Heart left ventricle (tissue), 13 donors: ENCODE measurements at regions not wholly inside any gene's neighbourhood (a gene's known extent, or its start where the extent isn't known, plus 50 kb on each side); places are given as distances from the start of the nearest gene placed in this dataset.

Experiments used
- CTCF ChIP-seq, 12 donors: fragments of 200-600 bp; sonication (generic) in 4 of 12; IDR thresholded peaks; one replicate each; pipeline versions ENCODE4 v1.5.0 to v1.8.0; 2018 to 2022; ENCODE audit warnings: antibody characterized with exemption in 12 of 12, mild to moderate bottlenecking in 5 of 12
- POLR2A ChIP-seq, 2 donors: fragments of 450-650 bp; IDR thresholded peaks; one replicate each; pipeline ENCODE4 v1.6.1; 2017; ENCODE audit warnings: antibody characterized with exemption in 2 of 2, mild to moderate bottlenecking in 2 of 2, moderate library complexity in 2 of 2
- donor health status: ischemic (EF 13 %, LVEDD 7.1; RV severe dilation, severe dysfunction).
- donor health status: DM: no; HTN: yes; CAD: no.
- donor health status: DM: no; HTN: no; CAD: no.
- donor health status: ischemic (EF 25% LVEDD 6.9; RV normal size, moderate dysfunction).
- donor health status: ischemic (EF 25% LVEDD 5.7; RV mildly dilated, moderate dysfunction).
- donor health status: ischemic (EF 35%, LVEDD 5.7; RV mildly dilated, moderate dysfunction).
- donor health status: nonischemic (EF 11% LVEDD 7.7; RV severe dilation, severe dysfunction).
- donor health status: DM: yes; HTN: yes; CAD: no.
- donor health status: PGD.
- donor health status: ischemic (EF 29% LVEDD 5.4; RV normal size, mild dysfunction).
- donor health status: nonischemic (EF 23%, LVEDD 6.1; RV moderate dilation, normal function).

DNA sequence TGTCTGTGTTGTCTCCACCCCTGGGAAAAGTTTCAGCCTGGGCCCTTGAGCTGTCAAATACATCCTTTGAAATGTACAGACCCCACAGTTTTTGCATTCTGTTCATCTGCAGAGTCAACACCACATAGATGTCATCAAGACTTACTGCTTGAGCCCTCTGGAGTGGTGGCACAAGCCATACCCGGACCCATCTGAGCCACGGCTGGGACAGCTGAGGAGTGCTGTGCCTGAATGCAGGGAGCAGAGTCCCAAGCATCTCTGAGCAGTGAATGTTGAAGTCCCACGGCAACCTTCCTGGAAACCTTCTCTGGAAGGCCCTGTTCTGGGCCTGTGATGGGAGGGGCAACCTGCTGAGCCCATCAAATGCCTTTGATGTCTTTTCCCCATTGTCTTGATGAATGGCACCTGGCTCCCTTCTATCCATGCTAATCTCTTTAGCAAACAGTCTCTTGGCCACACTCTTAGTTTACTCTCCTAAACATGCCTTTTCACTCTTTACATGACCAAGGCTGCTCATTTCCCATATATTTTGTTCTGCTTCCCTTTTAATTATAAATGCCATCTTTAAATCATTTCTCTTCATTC, 92.5 kb downstream of the ATPSCKMT start:
- TF ChIP-seq CTCF (IDR thresholded peaks at IDR 0.05) (no peak), POLR2A (IDR thresholded peaks at IDR 0.05) (no peak)
